ENCODE measurements at regions not wholly inside any gene's neighbourhood (a gene's known extent, or its start where the extent isn't known, plus 50 kb on each side); places are given as distances from the start of the nearest gene placed in this dataset.

GRCh38 chr13:80203496-80203895 is 137.4 kb downstream of the SPRY2 start:
- TF ChIP-seq, protein P1, sequence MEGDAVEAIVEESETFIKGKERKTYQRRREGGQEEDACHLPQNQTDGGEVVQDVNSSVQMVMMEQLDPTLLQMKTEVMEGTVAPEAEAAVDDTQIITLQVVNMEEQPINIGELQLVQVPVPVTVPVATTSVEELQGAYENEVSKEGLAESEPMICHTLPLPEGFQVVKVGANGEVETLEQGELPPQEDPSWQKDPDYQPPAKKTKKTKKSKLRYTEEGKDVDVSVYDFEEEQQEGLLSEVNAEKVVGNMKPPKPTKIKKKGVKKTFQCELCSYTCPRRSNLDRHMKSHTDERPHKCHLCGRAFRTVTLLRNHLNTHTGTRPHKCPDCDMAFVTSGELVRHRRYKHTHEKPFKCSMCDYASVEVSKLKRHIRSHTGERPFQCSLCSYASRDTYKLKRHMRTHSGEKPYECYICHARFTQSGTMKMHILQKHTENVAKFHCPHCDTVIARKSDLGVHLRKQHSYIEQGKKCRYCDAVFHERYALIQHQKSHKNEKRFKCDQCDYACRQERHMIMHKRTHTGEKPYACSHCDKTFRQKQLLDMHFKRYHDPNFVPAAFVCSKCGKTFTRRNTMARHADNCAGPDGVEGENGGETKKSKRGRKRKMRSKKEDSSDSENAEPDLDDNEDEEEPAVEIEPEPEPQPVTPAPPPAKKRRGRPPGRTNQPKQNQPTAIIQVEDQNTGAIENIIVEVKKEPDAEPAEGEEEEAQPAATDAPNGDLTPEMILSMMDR (conservative IDR thresholded peaks at IDR 0.05): no peak
- no peak for TF ChIP-seq ZFX (IDR thresholded peaks at IDR 0.05)
